ENCODE measurements at regions not wholly inside any gene's neighbourhood (a gene's known extent, or its start where the extent isn't known, plus 50 kb on each side); places are given as distances from the start of the nearest gene placed in this dataset.

DNA sequence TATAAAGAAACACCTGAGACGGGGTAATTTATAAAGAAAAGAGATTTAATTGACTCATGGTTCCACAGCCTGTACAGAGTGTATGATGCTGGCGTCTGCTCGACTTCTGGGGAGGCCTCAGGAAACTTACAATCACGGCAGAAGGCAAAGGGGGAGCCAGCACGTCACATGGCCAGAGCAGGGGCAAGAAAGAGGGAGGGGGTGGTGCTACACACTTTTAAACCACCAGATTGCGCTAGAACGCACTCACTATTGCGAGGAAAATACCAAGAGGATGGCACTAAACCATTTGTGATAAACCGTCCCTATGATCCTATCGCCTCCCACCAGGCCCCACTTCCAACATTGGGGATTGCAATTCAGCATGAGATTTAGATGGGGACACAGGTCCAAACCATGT lies 79.7 kb upstream of the CARD18 start:
- no peak for DNase-seq
- no peak for ATAC-seq
- TF ChIP-seq CTCF (IDR thresholded peaks at IDR 0.05): no peak
- intact Hi-C loops (cut with DNase I): no loop called here
- no peak overlapping the region for H3K4me3 ChIP-seq
- no peaks in the 10 kb centered on the region for H3K9me3 ChIP-seq
- H3K27me3 ChIP-seq: no peaks in the 10 kb centered on the region
- H3K27ac ChIP-seq: no peak overlapping the region
- H3K4me1 ChIP-seq: no peaks in the 10 kb centered on the region
- no peaks in the 10 kb centered on the region for H3K36me3 ChIP-seq

DNA sequence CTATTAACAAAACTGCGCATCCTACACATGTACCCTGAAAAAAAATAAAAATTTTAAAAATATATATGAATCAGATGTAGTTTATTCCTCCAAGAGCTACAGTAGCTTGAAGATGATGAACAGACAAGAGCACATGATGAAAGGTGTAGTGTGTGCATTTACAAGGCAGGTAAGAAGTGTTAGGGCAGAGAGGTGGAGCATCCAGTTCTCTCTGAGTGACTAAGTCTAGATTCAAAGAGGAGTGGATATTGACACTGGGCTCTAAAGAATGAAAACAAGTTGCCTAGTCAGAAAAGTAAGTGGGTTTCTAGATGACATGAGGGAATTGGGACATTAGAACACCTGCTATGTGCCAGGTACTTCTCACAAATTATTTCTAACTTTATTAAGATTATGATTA lies 76.0 kb upstream of the CARD18 start:
- ATAC-seq (no peak), DNase-seq (no peak)
- Histone ChIP-seq H3K36me3 (no peaks in the 10 kb centered on the region), H3K27me3 (no peaks in the 10 kb centered on the region), H3K4me3 (no peak overlapping the region), H3K9me3 (no peaks in the 10 kb centered on the region), H3K4me1 (no peaks in the 10 kb centered on the region), H3K27ac (no peak overlapping the region)
- TF ChIP-seq CTCF (IDR thresholded peaks at IDR 0.05): no peak
- intact Hi-C loops (cut with DNase I): no loop called here

- Histone ChIP-seq H3K36me3 (no peaks in the 10 kb centered on the region), H3K27me3 (no peaks in the 10 kb centered on the region), H3K9me3 (no peaks in the 10 kb centered on the region), H3K4me1 (no peaks in the 10 kb centered on the region), H3K4me3 (no peak overlapping the region), H3K27ac (no peak overlapping the region)
- DNase-seq: no peak
- ATAC-seq: no peak
- intact Hi-C loops (cut with DNase I): no loop called here
- TF ChIP-seq CTCF (IDR thresholded peaks at IDR 0.05): no peak
Observed at GRCh38 chr11:105211806-105212554, 72.4 kb upstream of the CARD18 start.

DNA sequence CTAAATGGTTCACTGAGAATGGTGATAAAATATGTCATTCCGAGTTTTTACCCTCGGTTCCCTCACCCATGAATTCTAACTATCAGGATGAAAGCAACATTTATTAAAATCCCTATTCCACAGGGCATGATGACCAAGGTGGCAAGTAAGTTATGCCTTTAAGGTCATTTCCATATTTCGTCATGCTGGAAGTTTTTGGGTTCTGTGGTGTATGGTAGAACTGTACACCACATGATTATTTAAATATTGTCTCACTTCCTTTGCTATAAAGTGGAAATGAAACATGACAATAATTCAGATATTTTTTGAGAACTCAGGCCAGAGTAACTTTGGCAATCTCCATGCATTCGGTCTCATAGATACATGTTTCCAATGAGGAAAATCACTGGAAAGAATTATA lies 68.5 kb upstream of the CARD18 start:
- H3K9me3 ChIP-seq: no peaks in the 10 kb centered on the region
- DNase-seq (no peak), ATAC-seq (no peak)
- no peak overlapping the region for H3K27ac ChIP-seq
- no peak overlapping the region for H3K4me3 ChIP-seq
- no peaks in the 10 kb centered on the region for H3K36me3 ChIP-seq
- no peak for TF ChIP-seq CTCF (IDR thresholded peaks at IDR 0.05)
- no peaks in the 10 kb centered on the region for H3K27me3 ChIP-seq
- no peaks in the 10 kb centered on the region for H3K4me1 ChIP-seq
- intact Hi-C loops (cut with DNase I): no loop called here

DNA sequence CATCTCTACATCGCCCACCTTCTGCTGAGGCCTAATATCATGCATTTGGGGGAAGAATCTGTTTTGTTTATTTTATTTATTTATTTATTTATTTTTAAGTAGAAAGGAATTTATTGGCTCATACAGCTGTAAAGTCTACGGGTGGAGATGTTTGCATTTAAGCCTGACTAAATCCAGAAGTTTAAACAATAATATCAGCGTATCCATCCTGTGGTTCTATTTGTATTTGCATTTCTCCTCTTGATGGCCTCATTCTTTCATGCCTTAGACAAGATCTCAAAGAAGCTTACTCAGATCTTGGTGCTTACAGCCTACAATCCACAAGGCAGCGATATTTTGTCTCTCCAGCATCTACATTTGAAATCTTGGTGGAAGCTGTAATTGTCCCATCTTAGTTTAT lies 67.1 kb upstream of the CARD18 start:
- no peak for TF ChIP-seq CTCF (IDR thresholded peaks at IDR 0.05)
- Histone ChIP-seq H3K4me3 (no peak overlapping the region), H3K4me1 (no peaks in the 10 kb centered on the region), H3K27ac (no peak overlapping the region), H3K27me3 (no peaks in the 10 kb centered on the region), H3K36me3 (no peaks in the 10 kb centered on the region), H3K9me3 (no peaks in the 10 kb centered on the region)
- ATAC-seq: no peak
- intact Hi-C loops (cut with DNase I): no loop called here
- no peak for DNase-seq

- H3K9me3 ChIP-seq: no peaks in the 10 kb centered on the region
- no peak overlapping the region for H3K4me3 ChIP-seq
- no peak overlapping the region for H3K27ac ChIP-seq
- no peaks in the 10 kb centered on the region for H3K27me3 ChIP-seq
- no peaks in the 10 kb centered on the region for H3K4me1 ChIP-seq
- intact Hi-C loops (cut with DNase I): no loop called here
- DNase-seq (no peak), ATAC-seq (no peak)
- H3K36me3 ChIP-seq: no peaks in the 10 kb centered on the region
- no peak for TF ChIP-seq CTCF (IDR thresholded peaks at IDR 0.05)
Observed at GRCh38 chr11:105204636-105205035, 65.1 kb upstream of the CARD18 start.
